Lower leg skin (tissue), 3 donors: ENCODE measurements at regions not wholly inside any gene's neighbourhood (a gene's known extent, or its start where the extent isn't known, plus 50 kb on each side); places are given as distances from the start of the nearest gene placed in this dataset.

Experiments
- POLR2A ChIP-seq, 2 donors: fragments of 450-650 bp; IDR thresholded peaks; one replicate each; pipeline ENCODE4 v1.6.1; 2016 to 2017; ENCODE audit warnings: antibody characterized with exemption in 2 of 2, mild to moderate bottlenecking in 1 of 2, moderate library complexity in 1 of 2
- TF ChIP-seq, protein P1 (sequence below), 3 donors: fragments of 450-650 bp; IDR thresholded peaks; one replicate each; pipeline ENCODE4 v1.5.1; 2016; ENCODE audit warnings: antibody characterized with exemption in 3 of 3, mild to moderate bottlenecking in 3 of 3, moderate library complexity in 2 of 3

DNA sequence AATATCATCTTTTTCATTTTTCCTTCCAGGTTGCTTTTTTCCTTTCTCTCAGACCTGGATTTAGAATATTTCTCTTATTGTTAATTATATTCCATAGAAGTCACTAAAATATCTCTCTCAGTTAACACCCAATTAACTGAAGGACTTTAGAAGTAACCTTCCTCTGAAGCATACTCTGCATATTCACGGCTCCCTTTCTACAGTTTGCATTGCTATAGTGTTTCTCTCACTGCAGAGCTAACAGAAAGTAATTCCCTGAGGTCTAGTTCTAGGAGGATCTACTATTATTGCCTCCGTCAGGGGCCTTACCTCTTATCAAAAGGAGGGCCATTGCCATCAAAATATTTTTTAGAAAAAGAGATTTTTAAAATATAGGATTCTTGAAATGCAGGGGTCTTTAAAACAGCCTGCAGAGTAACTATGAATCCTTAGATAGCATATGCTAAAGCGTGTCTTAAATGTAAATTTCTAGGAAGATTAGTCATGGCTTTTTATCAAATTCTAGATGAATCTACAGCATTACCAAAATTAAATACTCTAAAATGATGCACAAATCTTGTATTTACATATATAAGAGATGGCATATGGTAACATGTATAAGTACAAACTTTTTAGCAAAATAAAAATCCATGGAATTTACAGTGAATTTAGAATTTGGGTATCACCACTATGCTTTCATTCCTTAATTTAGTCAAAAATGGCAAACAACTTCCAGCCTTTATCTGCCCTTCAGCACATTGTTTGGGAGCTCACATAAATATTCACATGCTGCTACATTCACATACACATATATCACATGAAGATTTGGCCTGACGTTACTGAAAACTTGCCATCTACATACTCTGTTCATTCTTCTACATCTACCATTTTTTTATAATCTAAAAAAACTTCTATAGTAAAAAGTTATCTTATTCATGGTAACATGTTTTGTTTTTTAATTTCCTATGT is 696.8 kb downstream of the OTOL1 start:
- TF ChIP-seq, protein P1, sequence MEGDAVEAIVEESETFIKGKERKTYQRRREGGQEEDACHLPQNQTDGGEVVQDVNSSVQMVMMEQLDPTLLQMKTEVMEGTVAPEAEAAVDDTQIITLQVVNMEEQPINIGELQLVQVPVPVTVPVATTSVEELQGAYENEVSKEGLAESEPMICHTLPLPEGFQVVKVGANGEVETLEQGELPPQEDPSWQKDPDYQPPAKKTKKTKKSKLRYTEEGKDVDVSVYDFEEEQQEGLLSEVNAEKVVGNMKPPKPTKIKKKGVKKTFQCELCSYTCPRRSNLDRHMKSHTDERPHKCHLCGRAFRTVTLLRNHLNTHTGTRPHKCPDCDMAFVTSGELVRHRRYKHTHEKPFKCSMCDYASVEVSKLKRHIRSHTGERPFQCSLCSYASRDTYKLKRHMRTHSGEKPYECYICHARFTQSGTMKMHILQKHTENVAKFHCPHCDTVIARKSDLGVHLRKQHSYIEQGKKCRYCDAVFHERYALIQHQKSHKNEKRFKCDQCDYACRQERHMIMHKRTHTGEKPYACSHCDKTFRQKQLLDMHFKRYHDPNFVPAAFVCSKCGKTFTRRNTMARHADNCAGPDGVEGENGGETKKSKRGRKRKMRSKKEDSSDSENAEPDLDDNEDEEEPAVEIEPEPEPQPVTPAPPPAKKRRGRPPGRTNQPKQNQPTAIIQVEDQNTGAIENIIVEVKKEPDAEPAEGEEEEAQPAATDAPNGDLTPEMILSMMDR (IDR thresholded peaks at IDR 0.05): no peak
- TF ChIP-seq POLR2A (IDR thresholded peaks at IDR 0.05): no peak
